H9 (cell line): ENCODE measurements at regions not wholly inside any gene's neighbourhood (a gene's known extent, or its start where the extent isn't known, plus 50 kb on each side); places are given as distances from the start of the nearest gene placed in this dataset.

Source experiments
- DNase-seq: peaks from one replicate; pipeline ENCODE4 v3.0.0-alpha.2; 2017
- H2AFZ ChIP-seq: one replicate; pipeline ENCODE4 v1.6.1; 2013; ENCODE audit warnings: mild to moderate bottlenecking, low read length, control low read depth, moderate library complexity
- H2AK5ac ChIP-seq: 2 replicates; pipeline ENCODE4 v1.6.1; 2013; ENCODE audit warnings: low read length, control low read depth, mixed read lengths; ENCODE audit not compliant: insufficient read length
- H2BK120ac ChIP-seq: one replicate; pipeline ENCODE4 v1.6.1; 2013; ENCODE audit warnings: low read depth, mild to moderate bottlenecking, low read length, control low read depth, inconsistent platforms; ENCODE audit not compliant: poor library complexity, severe bottlenecking
- H2BK12ac ChIP-seq: 2 replicates; pipeline ENCODE4 v1.6.1; 2013; ENCODE audit warnings: low read length, control low read depth, mixed read lengths, low read depth; ENCODE audit not compliant: insufficient read length
- H2BK15ac ChIP-seq: 2 replicates; pipeline ENCODE4 v1.6.1; 2013; ENCODE audit warnings: low read depth, low read length, control low read depth
- H2BK20ac ChIP-seq: one replicate; pipeline ENCODE4 v1.6.1; 2013; ENCODE audit warnings: low read depth, mild to moderate bottlenecking, low read length, control low read depth, inconsistent platforms; ENCODE audit not compliant: poor library complexity, severe bottlenecking
- H2BK5ac ChIP-seq: 2 replicates; pipeline ENCODE4 v1.6.1; 2013; ENCODE audit warnings: low read length, control low read depth, mixed read lengths; ENCODE audit not compliant: insufficient read length
- H3K14ac ChIP-seq: 2 replicates; pipeline ENCODE4 v1.6.1; 2013; ENCODE audit warnings: low read length, control low read depth; ENCODE audit not compliant: insufficient read depth
- H3K18ac ChIP-seq: 2 replicates; pipeline ENCODE4 v1.6.1; 2013; ENCODE audit warnings: low read depth, mild to moderate bottlenecking, mixed read lengths, low read length, control low read depth; ENCODE audit not compliant: insufficient read length
- H3K23ac ChIP-seq: 2 replicates; pipeline ENCODE4 v1.6.1; 2013; ENCODE audit warnings: low read length, control low read depth, mixed read lengths, low read depth; ENCODE audit not compliant: insufficient read length
- H3K23me2 ChIP-seq: 2 replicates; pipeline ENCODE4 v1.6.1; 2013; ENCODE audit warnings: low read depth, mild to moderate bottlenecking, mixed read lengths, low read length, control low read depth; ENCODE audit not compliant: insufficient read length, poor library complexity, severe bottlenecking
- H3K27ac ChIP-seq: 2 replicates; pipeline ENCODE4 v1.5.1; 2013; ENCODE audit warnings: low read length, control low read depth, mixed read lengths, low read depth; ENCODE audit not compliant: insufficient read length
- H3K27me3 ChIP-seq: 2 replicates; pipeline ENCODE4 v1.6.1; 2013; ENCODE audit warnings: low read length, control low read depth, inconsistent platforms; ENCODE audit not compliant: insufficient read depth
- H3K4ac ChIP-seq: 2 replicates; pipeline ENCODE4 v1.6.1; 2013; ENCODE audit warnings: low read depth, mild to moderate bottlenecking, control low read depth, inconsistent platforms, low read length, moderate library complexity
- H3K4me1 ChIP-seq: 2 replicates; pipeline ENCODE4 v1.6.1; 2013; ENCODE audit warnings: low read length, control low read depth, inconsistent platforms; ENCODE audit not compliant: insufficient read depth
- H3K4me2 ChIP-seq: 2 replicates; pipeline ENCODE4 v1.6.1; 2013; ENCODE audit warnings: low read length, control low read depth, mixed read lengths; ENCODE audit not compliant: insufficient read length, insufficient read depth
- H3K56ac ChIP-seq: 2 replicates; pipeline ENCODE4 v1.6.1; 2013; ENCODE audit warnings: low read depth, mild to moderate bottlenecking, mixed read lengths, low read length, control low read depth; ENCODE audit not compliant: insufficient read length
- H3K79me1 ChIP-seq: 2 replicates; pipeline ENCODE4 v1.6.1; 2013; ENCODE audit warnings: low read depth, mild to moderate bottlenecking, moderate library complexity, low read length, control low read depth, inconsistent platforms; ENCODE audit not compliant: insufficient read depth, poor library complexity, severe bottlenecking
- H3K79me2 ChIP-seq: 2 replicates; pipeline ENCODE4 v1.6.1; 2013; ENCODE audit warnings: low read length, control low read depth, inconsistent platforms; ENCODE audit not compliant: insufficient read depth
- H3K9ac ChIP-seq: 2 replicates; pipeline ENCODE4 v1.6.1; 2013; ENCODE audit warnings: low read length, control low read depth, mixed read lengths; ENCODE audit not compliant: insufficient read length; ENCODE audit errors: extremely low read depth
- H3K9me3 ChIP-seq: one replicate; pipeline ENCODE4 v1.6.1; 2013; ENCODE audit warnings: low read depth, low read length, inconsistent platforms; ENCODE audit not compliant: control insufficient read depth
- H3T11ph ChIP-seq: one replicate; pipeline ENCODE4 v1.6.1; 2013; ENCODE audit warnings: mild to moderate bottlenecking, low read length, control low read depth, inconsistent platforms
- H4K20me1 ChIP-seq: one replicate; pipeline ENCODE4 v1.6.1; 2013; ENCODE audit not compliant: control insufficient read depth, insufficient read length, insufficient read depth
- H4K5ac ChIP-seq: 2 replicates; pipeline ENCODE4 v1.6.1; 2013; ENCODE audit warnings: low read depth, mild to moderate bottlenecking, mixed read lengths, low read length, control low read depth; ENCODE audit not compliant: insufficient read length
- H4K8ac ChIP-seq: replicated peaks from 2 replicates; pipeline ENCODE4 v1.6.1; 2013; ENCODE audit warnings: low read length, control low read depth, mixed read lengths, low read depth; ENCODE audit not compliant: insufficient read length
- H4K91ac ChIP-seq: 2 replicates; pipeline ENCODE4 v1.6.1; 2013; ENCODE audit warnings: low read depth, mild to moderate bottlenecking, moderate library complexity, mixed read lengths, low read length, control low read depth; ENCODE audit not compliant: insufficient read length
- H3K27ac Mint-ChIP-seq, 3 experiments: 2 replicates in 2 of 3; 3 replicates in 1 of 3; pipeline ENCODE4 v1.8.0; 2020 to 2021; ENCODE audit warnings: mixed read lengths in 3 of 3, mild to moderate bottlenecking in 1 of 3, moderate library complexity in 1 of 3
- H3K27me3 Mint-ChIP-seq: 2 replicates; pipeline ENCODE4 v1.8.0; 2021; ENCODE audit warnings: low read depth, mild to moderate bottlenecking, moderate library complexity, mixed read lengths
- H3K36me3 Mint-ChIP-seq, 3 experiments: 2 replicates in 2 of 3; 3 replicates in 1 of 3; pipeline ENCODE4 v1.8.0; 2020 to 2021; ENCODE audit warnings: low read depth in 3 of 3, mixed read lengths in 3 of 3; ENCODE audit not compliant: insufficient read depth in 1 of 3
- H3K4me1 Mint-ChIP-seq, 2 experiments: 2 replicates each; pipeline ENCODE4 v1.8.0; 2020; ENCODE audit warnings: mixed read lengths in 2 of 2
- H3K4me3 Mint-ChIP-seq, 2 experiments: 2 replicates in 1 of 2; 3 replicates in 1 of 2; pipeline ENCODE4 v1.8.0; 2020 to 2021; ENCODE audit warnings: mild to moderate bottlenecking in 2 of 2, mixed read lengths in 2 of 2, moderate library complexity in 1 of 2
- H3K9me3 Mint-ChIP-seq, 2 experiments: 2 replicates in 1 of 2; 3 replicates in 1 of 2; pipeline ENCODE4 v1.8.0; 2020; ENCODE audit warnings: mild to moderate bottlenecking in 2 of 2, mixed read lengths in 2 of 2, moderate library complexity in 1 of 2
- CTCF ChIP-seq: fragments of 200-600 bp; sonication (generic); conservative IDR thresholded peaks from 3 replicates; pipeline ENCODE4 v1.8.0; 2021; ENCODE audit warnings: antibody characterized with exemption, mild to moderate bottlenecking
- WGBS: extraction: QIAGEN DNeasy Blood & Tissue Kit; methylation state at CpG from one replicate; pipeline ENCODE4 v1.1.7; 2013; ENCODE audit warnings: missing lambda C conversion rate, low lambda C conversion rate, mixed read lengths; ENCODE audit not compliant: insufficient read length; ENCODE audit errors: extremely low coverage; 5-methylcytosine and 5-hydroxymethylcytosine counted together

GRCh38 chr12:75646329-75647210, 135.2 kb upstream of the KRR1 start:
- no peak overlapping the region for H4K8ac ChIP-seq
- H3K4ac ChIP-seq: no peak overlapping the region
- no peak overlapping the region for H3K56ac ChIP-seq
- DNase-seq: no peak
- no peak for TF ChIP-seq CTCF
- no peaks in the 10 kb centered on the region for H4K20me1 ChIP-seq
- H3K27me3 Mint-ChIP-seq: no peaks in the 10 kb centered on the region
- no peak overlapping the region for H3K18ac ChIP-seq
- no peaks in the 10 kb centered on the region for H3K9me3 ChIP-seq
- no peaks in the 10 kb centered on the region for H3K23me2 ChIP-seq
- H3K79me2 ChIP-seq: no peaks in the 10 kb centered on the region
- H3K4me3 Mint-ChIP-seq: no peak overlapping the region
- H3K9ac ChIP-seq: no peak overlapping the region
- no peak overlapping the region for H4K5ac ChIP-seq
- H3T11ph ChIP-seq: no peak overlapping the region
- no peaks in the 10 kb centered on the region for H3K36me3 Mint-ChIP-seq
- H4K91ac ChIP-seq: no peak overlapping the region
- no peak overlapping the region for H2BK120ac ChIP-seq
- no peak overlapping the region for H3K4me2 ChIP-seq
- no peak overlapping the region for H3K27ac Mint-ChIP-seq
- no peaks in the 10 kb centered on the region; the same call in 1 of the 2 replicates for H3K4me1 ChIP-seq
- H2BK12ac ChIP-seq: no peak overlapping the region
- no peak overlapping the region for H2BK20ac ChIP-seq
- peaks cover 6 to 16% of the 10 kb centered on the region in 2 experiments; a peak in 2 of 4 replicates for H3K4me1 Mint-ChIP-seq
- H3K9me3 Mint-ChIP-seq: no peaks in the 10 kb centered on the region
- no peak overlapping the region for H2AK5ac ChIP-seq
- H2AFZ ChIP-seq: no peak overlapping the region
- WGBS: no CpG with 5 or more reads among the region's 4 CpGs
- H2BK5ac ChIP-seq: no peak overlapping the region
- no peaks in the 10 kb centered on the region for H3K79me1 ChIP-seq
- H3K27ac ChIP-seq: no peak overlapping the region
- no peak overlapping the region for H3K23ac ChIP-seq
- no peaks in the 10 kb centered on the region for H3K27me3 ChIP-seq
- no peak overlapping the region for H2BK15ac ChIP-seq
- no peak overlapping the region for H3K14ac ChIP-seq
